CD14-positive monocyte (primary cell): ENCODE measurements at regions not wholly inside any gene's neighbourhood (a gene's known extent, or its start where the extent isn't known, plus 50 kb on each side); places are given as distances from the start of the nearest gene placed in this dataset.
A peak's percentile ranks its signal among the peaks of the same experiment; 100 is the strongest.

ENCODE experiments used
- DNase-seq, 3 donors: peaks; one replicate each; pipeline ENCODE4 v3.0.0-alpha.2; 2011 to 2022
- H2AFZ ChIP-seq: 2 replicates; pipeline ENCODE4 v1.6.0; 2012; ENCODE audit warnings: mild to moderate bottlenecking, low read depth, low read length, inconsistent platforms; ENCODE audit not compliant: insufficient read depth, poor library complexity, severe bottlenecking
- H3K27ac ChIP-seq, 2 donors: 1 replicate in 1 of 2; 2 replicates in 1 of 2; pipeline ENCODE4 v1.5.1; 2012 to 2013; ENCODE audit warnings: low read length in 2 of 2, control low read depth in 1 of 2, inconsistent platforms in 1 of 2, low read depth in 1 of 2, mild to moderate bottlenecking in 1 of 2
- H3K27me3 ChIP-seq, 2 donors: one replicate each; pipeline versions ENCODE4 v1.6.0 to v1.6.1; 2011 to 2013; ENCODE audit warnings: low read length in 2 of 2; ENCODE audit not compliant: control insufficient read depth in 2 of 2, insufficient read depth in 2 of 2
- H3K36me3 ChIP-seq, 2 donors: replicated peaks in 1 of 2; 1 replicate in 1 of 2; 2 replicates in 1 of 2; pipeline versions ENCODE4 v1.5.1 to v1.6.1; 2012 to 2013; ENCODE audit warnings: low read length in 2 of 2, control low read depth in 1 of 2, inconsistent platforms in 1 of 2, mild to moderate bottlenecking in 1 of 2; ENCODE audit not compliant: insufficient read depth in 2 of 2, control insufficient read depth in 1 of 2
- H3K4me1 ChIP-seq, 2 donors: 1 replicate in 1 of 2; 2 replicates in 1 of 2; pipeline versions ENCODE4 v1.5.1 to v1.6.1; 2012 to 2013; ENCODE audit warnings: low read length in 2 of 2, control low read depth in 1 of 2, inconsistent platforms in 1 of 2, mild to moderate bottlenecking in 1 of 2, moderate library complexity in 1 of 2; ENCODE audit not compliant: insufficient read depth in 2 of 2, control insufficient read depth in 1 of 2
- H3K4me2 ChIP-seq: replicated peaks from 2 replicates; pipeline ENCODE3; 2012; ENCODE audit warnings: low read length, moderate library complexity, mild to moderate bottlenecking; ENCODE audit not compliant: poor library complexity, severe bottlenecking; ENCODE audit errors: extremely low read depth
- H3K4me3 ChIP-seq, 3 experiments: fragments of 200-600 bp in 1 of 3; sonication (generic) in 1 of 3; replicated peaks in 1 of 3; 1 replicate in 2 of 3; 2 replicates in 1 of 3; pipeline ENCODE4 v1.5.1; 2011 to 2013; ENCODE audit warnings: low read length in 3 of 3, mild to moderate bottlenecking in 3 of 3, control low read depth in 2 of 3, low read depth in 2 of 3, inconsistent platforms in 1 of 3, moderate library complexity in 1 of 3
- H3K79me2 ChIP-seq: 2 replicates; pipeline ENCODE4 v1.6.0; 2012; ENCODE audit warnings: mild to moderate bottlenecking, control low read depth, inconsistent platforms, low read length, moderate library complexity; ENCODE audit not compliant: insufficient read depth
- H3K9ac ChIP-seq: 2 replicates; pipeline ENCODE4 v1.6.0; 2017; ENCODE audit warnings: low read length, mild to moderate bottlenecking; ENCODE audit not compliant: insufficient read depth, poor library complexity, severe bottlenecking
- H3K9me3 ChIP-seq, 2 donors: replicated peaks in 1 of 2; 1 replicate in 1 of 2; 2 replicates in 1 of 2; pipeline versions ENCODE4 v1.5.1 to v1.6.1; 2012 to 2013; ENCODE audit warnings: low read length in 2 of 2, control low read depth in 1 of 2; ENCODE audit not compliant: control insufficient read depth in 1 of 2, insufficient read depth in 1 of 2
- H4K20me1 ChIP-seq: 2 replicates; pipeline ENCODE4 v1.6.0; 2012; ENCODE audit warnings: mild to moderate bottlenecking, low read length, control low read depth, moderate library complexity; ENCODE audit not compliant: insufficient read depth
- H3K27ac Mint-ChIP-seq, 7 donors: one replicate each; pipeline ENCODE4 v1.8.0; 2020; ENCODE audit warnings: mild to moderate bottlenecking in 7 of 7, mixed read lengths in 7 of 7, moderate library complexity in 6 of 7, inconsistent platforms in 2 of 7
- H3K27me3 Mint-ChIP-seq, 3 donors: one replicate each; pipeline ENCODE4 v1.8.0; 2021 to 2022; ENCODE audit warnings: low read depth in 3 of 3, mild to moderate bottlenecking in 3 of 3, mixed read lengths in 3 of 3, moderate library complexity in 3 of 3, inconsistent platforms in 1 of 3
- H3K36me3 Mint-ChIP-seq, 2 donors: one replicate each; pipeline ENCODE4 v1.8.0; 2020; ENCODE audit warnings: mixed read lengths in 2 of 2, inconsistent platforms in 1 of 2, mild to moderate bottlenecking in 1 of 2
- H3K4me1 Mint-ChIP-seq: one replicate; pipeline ENCODE4 v1.8.0; 2020; ENCODE audit warnings: mild to moderate bottlenecking, mixed read lengths
- H3K4me3 Mint-ChIP-seq, 2 donors: one replicate each; pipeline ENCODE4 v1.8.0; 2020; ENCODE audit warnings: mild to moderate bottlenecking in 2 of 2, mixed read lengths in 2 of 2, moderate library complexity in 1 of 2
- H3K9me3 Mint-ChIP-seq, 7 donors: one replicate each; pipeline ENCODE4 v1.8.0; 2020 to 2022; ENCODE audit warnings: mixed read lengths in 7 of 7, mild to moderate bottlenecking in 6 of 7, moderate library complexity in 6 of 7, inconsistent platforms in 2 of 7
- WGBS: methylation state at CpG from one replicate; pipeline ENCODE4 v1.1.5; 2013; ENCODE audit warnings: missing lambda C conversion rate; ENCODE audit not compliant: insufficient coverage; 5-methylcytosine and 5-hydroxymethylcytosine counted together
- intact Hi-C, 2 donors: fragments of 100-400 bp; cut with micrococcal nuclease; formaldehyde crosslinking; loops; one replicate each; pipeline versions ENCODE4 v1.15.0 to v1.15.1; 2023
- TF ChIP-seq, protein P1 (sequence below): fragments of 200-600 bp; IDR thresholded peaks from one replicate; pipeline ENCODE4 v1.8.0; 2022; ENCODE audit warnings: antibody characterized with exemption, mild to moderate bottlenecking

DNA sequence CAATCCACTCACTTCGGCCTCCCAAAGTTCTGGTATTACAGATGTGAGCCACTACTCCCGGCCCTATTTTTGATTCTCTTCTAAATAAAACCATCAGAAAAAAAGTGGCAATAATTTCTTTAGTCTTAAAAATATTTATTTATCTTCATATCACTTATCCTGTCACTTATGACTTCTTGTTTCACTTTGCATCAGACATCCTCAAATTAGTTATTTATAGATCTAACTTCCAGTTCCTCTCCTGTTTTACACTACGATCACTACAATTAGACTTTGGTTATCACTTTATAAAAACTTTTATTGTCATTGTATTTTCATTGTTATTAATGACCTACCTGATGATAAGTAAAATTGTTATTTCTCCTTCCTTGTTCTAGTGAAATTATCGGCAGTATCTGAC lies 783.4 kb upstream of the BRINP3 start:
- H3K9me3 ChIP-seq = no peaks in the 10 kb centered on the region
- peaks cover 0 to 6% (median 2%) of the 10 kb centered on the region in 7 donors for H3K9me3 Mint-ChIP-seq

GRCh38 chr1:191279266-191279800 lies 801.7 kb upstream of the BRINP3 start:
- H3K4me2 ChIP-seq = no peak overlapping the region
- peaks cover 4 to 18% (median 11%) of the 10 kb centered on the region in 7 donors for H3K9me3 Mint-ChIP-seq
- intact Hi-C loops = no loop called here
- H3K4me1 ChIP-seq = no peaks in the 10 kb centered on the region
- H3K4me1 Mint-ChIP-seq = no peaks in the 10 kb centered on the region
- H3K27ac Mint-ChIP-seq = no peak overlapping the region
- peaks cover 16 to 18% of the 10 kb centered on the region in 2 donors for H3K9me3 ChIP-seq
- H3K4me3 ChIP-seq = no peak overlapping the region
- no peak for DNase-seq
- TF ChIP-seq, protein P1, sequence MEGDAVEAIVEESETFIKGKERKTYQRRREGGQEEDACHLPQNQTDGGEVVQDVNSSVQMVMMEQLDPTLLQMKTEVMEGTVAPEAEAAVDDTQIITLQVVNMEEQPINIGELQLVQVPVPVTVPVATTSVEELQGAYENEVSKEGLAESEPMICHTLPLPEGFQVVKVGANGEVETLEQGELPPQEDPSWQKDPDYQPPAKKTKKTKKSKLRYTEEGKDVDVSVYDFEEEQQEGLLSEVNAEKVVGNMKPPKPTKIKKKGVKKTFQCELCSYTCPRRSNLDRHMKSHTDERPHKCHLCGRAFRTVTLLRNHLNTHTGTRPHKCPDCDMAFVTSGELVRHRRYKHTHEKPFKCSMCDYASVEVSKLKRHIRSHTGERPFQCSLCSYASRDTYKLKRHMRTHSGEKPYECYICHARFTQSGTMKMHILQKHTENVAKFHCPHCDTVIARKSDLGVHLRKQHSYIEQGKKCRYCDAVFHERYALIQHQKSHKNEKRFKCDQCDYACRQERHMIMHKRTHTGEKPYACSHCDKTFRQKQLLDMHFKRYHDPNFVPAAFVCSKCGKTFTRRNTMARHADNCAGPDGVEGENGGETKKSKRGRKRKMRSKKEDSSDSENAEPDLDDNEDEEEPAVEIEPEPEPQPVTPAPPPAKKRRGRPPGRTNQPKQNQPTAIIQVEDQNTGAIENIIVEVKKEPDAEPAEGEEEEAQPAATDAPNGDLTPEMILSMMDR = no peak
- H4K20me1 ChIP-seq = no peaks in the 10 kb centered on the region
- no peaks in the 10 kb centered on the region for H3K79me2 ChIP-seq
- H3K36me3 ChIP-seq = no peaks in the 10 kb centered on the region
- no peaks in the 10 kb centered on the region for H3K27me3 ChIP-seq
- H3K4me3 Mint-ChIP-seq = no peak overlapping the region
- no peak overlapping the region for H3K9ac ChIP-seq
- H3K27ac ChIP-seq = no peak overlapping the region
- peaks cover 0 to 2% (median 0%) of the 10 kb centered on the region in 3 donors for H3K27me3 Mint-ChIP-seq
- H3K36me3 Mint-ChIP-seq = no peaks in the 10 kb centered on the region
- WGBS = no CpG with 5 or more reads among the region's 2 CpGs
- H2AFZ ChIP-seq = no peak overlapping the region

More for the DNA sequence above, 783.4 kb upstream of the BRINP3 start:
- Histone ChIP-seq H3K79me2 (no peaks in the 10 kb centered on the region), H3K4me1 (peaks cover 0 to 6% of the 10 kb centered on the region in 2 donors), H3K36me3 (no peaks in the 10 kb centered on the region), H2AFZ (no peak overlapping the region), H3K27ac (no peak overlapping the region), H3K9ac (no peak overlapping the region), H3K4me2 (no peak overlapping the region), H3K27me3 (no peaks in the 10 kb centered on the region), H4K20me1 (no peaks in the 10 kb centered on the region), H3K4me3 (peak overlapping the region in 1 of 3 experiments; percentile 17)
- Mint-ChIP-seq H3K36me3 (no peaks in the 10 kb centered on the region), H3K4me1 (peaks cover 14% of the 10 kb centered on the region), H3K4me3 (peak overlapping the region; percentile 32 to 59), H3K27ac (peak overlapping the region in 1 of 7 donors; percentile 39), H3K27me3 (no peaks in the 10 kb centered on the region)
- TF ChIP-seq, protein P1 = no peak
- peak in 1 of 3 donors; percentile 2 for DNase-seq
- intact Hi-C loops = no loop called here
- WGBS = no CpG with 5 or more reads among the region's 4 CpGs
